Stimulated activated CD4-positive, alpha-beta T cell treated with anti-CD3 and anti-CD28 coated beads, TNF-alpha, amount 100 ng/mL, for 48 hours (primary cell): ENCODE measurements at regions not wholly inside any gene's neighbourhood (a gene's known extent, or its start where the extent isn't known, plus 50 kb on each side); places are given as distances from the start of the nearest gene placed in this dataset.

Source experiments
- DNase-seq, 3 donors: peaks; one replicate each; pipeline ENCODE4 v3.0.0-alpha.2; 2020; ENCODE audit warnings: low read depth in 3 of 3

DNA sequence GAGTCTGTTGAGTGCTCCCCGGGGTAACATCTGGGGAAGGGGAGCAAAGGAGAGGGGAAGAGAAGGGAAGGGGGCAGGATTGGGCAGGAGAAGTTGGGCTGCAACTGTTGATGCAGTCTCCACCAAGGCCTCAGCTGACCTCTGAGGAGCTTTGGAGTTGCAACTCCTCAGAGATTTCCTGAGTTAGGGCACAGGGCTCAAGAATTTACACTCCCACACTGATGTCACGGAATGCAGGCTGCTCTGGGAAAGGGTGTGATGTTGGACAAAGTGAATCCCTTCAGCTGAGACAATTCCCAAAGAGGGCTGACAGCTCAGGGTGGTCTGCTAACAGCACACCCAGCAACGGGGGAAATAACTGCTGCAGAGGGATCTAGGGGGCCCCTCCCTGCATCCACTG is 295.6 kb downstream of the PCNX1 start:
- no peak for DNase-seq

DNA sequence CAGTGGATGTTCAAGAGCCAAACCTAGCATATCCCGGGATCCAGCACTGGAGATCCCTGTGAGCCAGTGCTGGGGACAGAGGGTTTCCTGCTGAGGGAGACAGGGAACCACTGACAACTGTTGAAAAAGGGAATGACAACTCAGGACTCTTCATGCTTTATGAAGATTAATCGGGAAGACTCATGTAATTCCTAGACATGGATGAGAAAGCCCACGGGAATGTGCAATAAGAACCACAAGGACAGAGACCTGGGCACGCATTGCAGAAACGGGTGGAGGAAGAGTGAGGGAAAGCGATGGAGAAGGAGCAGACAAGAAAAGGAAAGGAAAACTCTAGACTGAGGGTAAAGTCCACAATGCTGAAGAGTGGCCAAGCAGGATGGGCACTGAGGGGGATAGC is 296.0 kb downstream of the PCNX1 start:
- no peak for DNase-seq

DNA sequence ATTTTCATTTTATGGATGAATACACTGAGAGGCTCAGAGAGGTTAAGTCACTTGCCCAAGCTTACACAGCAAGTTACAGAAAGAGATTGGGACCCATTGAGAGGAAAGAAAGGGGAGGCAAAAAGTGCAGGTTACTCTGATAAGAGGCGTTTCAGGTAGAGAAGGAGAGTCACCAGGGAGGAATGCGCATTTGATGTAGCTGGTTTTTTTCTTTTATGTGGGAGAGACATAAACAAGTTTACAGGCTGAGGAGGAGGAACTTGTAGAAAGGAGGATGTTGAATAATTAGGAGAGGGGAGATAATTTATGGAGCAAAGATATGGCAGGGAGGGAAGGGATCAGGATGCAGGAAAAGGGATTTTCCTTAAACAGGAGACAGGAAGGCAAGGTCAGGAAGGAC is 297.0 kb downstream of the PCNX1 start:
- DNase-seq = no peak

DNA sequence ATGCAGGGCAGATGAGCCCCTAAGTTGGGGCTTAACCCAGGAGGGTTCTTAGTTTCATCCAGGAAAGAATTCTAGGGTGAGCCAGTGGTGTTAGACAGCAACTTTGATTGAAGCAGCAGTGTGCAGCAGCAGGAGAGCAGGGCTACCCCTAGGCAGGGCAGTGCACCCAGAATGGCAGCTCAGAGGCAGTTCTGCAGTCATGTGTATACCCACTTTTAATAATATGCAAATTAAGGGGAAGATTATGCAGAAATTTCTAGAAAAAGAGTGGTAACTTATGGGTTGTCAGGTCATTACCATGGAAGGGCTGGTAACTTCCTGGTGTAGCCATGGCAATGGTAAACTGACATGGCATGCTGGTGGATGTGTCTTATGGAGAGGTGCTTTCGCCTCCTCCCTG is 297.5 kb downstream of the PCNX1 start:
- no peak for DNase-seq

DNA sequence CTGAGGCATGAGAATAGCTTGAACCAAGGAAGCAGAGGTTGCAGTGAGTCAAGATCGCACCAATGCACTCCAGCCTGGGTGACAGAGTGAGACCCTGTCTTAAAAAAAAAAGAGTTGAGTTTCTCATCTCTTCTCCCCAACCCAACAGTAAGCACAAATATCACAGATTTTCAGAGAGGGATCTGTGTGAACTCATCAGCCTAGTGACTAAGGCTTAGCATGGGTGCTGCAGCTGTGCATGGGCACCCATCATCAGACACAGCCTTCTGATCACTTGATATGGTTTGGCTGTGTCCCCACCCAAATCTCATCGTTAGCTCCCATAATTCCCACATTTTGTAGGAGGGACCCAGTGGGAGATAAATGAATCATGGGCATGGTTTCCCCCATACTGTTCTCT is 298.9 kb downstream of the PCNX1 start:
- no peak for DNase-seq

DNA sequence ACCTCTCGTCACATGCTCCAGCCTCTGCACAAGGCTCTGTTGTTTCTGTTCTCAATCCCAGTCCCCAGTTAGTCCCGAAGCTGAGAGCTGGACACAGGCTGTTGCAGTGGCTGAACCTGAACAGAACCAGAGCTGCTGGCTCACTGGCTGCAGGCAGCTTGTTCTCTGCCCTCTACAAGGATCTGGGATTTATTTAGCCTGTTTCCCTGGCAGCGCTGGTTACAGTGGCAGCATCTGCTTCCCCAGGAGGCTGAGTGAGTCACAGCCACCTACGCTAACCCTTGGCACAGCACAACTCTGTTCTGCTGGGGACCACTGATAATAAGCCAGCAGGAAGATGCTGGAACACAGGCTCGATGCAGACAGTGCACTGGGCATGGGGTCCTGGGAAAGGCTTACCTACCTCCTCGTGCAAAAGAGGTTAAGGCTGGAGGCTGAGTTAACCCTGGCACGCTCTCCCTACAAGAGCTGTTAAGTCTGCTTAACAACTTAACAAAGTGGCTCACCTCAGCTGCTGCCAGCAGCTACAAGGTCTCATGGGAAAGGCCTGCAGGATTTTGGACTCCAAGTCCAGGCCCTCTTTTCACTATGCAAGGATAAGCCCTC is 299.6 kb downstream of the PCNX1 start:
- DNase-seq = no peak

DNA sequence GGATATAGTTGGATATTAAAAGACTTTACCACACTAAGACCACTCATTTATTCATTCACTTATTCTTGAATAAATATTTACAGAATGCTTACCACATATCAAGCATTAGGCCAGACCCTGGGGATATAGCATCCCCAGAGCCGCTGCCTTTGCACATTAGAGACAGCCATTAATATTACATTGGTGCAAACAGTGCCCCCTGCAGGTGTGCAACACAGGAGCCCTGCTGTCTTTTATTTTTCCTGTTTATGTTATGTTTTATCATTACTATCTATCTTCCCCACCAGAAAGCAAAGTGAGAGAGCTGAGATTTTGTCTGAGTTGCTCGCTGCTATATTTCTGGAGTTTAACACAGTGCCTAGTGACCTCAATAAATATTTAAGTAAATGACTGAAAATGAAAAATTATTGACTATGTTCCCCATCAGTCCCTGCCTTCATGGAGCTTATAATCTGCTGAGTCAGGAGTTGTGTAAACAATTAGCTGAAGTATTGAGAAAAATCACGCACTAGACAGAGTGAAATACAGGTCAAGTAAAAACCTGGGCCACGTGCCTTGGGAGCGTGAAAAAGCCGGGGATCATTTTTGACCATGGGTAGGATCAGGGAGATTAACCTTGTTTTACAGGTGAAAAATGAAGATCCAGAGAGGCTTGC is 301.6 kb downstream of the PCNX1 start:
- DNase-seq = no peak

DNA sequence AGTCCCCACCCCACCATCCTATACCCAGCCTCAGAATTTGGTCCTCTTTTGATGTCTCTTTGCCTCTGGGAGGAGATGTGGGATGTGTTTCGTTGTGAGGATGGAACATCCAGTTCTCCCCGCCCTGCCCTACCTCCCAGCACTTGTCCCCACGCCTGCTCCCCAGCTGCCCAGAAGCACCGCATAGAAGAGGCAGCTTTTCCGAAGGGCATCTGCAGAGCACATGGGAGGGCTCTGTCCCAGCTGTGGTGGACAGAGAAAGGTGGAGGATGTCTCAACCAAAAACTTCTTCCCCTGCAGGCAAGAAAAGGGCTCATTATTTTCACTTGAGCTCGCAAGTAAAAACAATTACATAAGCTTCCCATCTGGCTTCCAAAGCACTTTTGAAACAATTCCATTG is 302.6 kb downstream of the PCNX1 start:
- no peak for DNase-seq

DNA sequence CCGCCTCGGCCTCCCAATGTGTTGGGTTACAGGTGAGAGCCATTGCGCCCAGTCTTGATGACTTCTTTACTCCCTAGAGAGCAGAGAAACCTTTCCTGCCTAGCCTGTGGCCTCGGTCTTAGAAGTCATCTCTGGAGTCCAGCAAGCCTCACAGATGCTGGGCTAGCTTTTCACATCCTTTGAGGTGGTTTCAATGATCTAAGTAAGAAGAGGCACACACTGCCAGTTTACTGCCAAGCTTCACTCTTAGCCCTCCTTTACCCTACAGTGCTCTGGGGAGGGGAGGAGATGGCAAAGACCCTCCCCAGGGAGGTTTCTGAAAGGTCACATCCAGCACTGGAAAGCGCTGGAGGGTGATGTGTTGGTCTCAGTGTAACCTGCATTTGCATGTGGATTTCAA is 304.8 kb downstream of the PCNX1 start:
- DNase-seq = no peak

DNA sequence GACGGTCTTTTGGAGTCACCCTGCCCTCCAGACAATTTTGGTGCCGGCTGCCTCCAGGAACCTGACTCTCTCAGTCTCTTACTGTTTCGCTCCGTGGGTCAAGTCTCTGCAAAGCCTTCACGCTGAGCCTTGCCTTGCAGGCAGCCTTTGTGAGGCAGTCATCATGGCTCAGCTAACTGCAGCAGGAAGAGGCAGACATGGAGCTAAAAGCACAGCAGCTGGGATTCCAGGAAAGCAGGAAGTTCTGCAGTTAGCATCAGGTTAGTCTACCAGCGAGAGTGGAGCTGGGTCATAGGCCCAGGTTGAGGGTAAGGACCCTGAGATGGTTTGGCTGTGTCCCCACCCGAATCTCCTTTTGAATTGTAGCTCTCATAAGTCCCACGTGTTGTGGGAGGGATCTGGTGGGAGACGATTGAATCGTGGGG is 305.4 kb downstream of the PCNX1 start:
- no peak for DNase-seq

DNA sequence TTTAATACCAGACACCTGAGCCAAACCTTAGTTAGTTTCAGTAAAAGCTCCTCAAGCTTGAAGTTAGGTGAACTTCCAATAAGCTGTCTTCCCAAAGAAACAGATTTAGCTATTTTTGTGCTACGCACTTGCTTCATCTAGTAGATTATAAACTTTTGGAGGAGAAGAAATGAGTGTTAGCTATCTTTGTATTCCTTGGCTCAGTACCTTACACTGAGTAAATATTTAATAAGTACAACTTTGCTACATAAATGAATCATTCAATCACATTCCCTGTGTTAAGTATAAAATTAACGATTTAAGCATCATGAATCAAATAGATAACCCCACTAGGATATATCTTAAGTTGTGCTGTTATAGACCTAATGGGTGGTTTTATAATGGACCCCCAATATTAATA is 307.0 kb downstream of the PCNX1 start:
- DNase-seq = no peak

DNA sequence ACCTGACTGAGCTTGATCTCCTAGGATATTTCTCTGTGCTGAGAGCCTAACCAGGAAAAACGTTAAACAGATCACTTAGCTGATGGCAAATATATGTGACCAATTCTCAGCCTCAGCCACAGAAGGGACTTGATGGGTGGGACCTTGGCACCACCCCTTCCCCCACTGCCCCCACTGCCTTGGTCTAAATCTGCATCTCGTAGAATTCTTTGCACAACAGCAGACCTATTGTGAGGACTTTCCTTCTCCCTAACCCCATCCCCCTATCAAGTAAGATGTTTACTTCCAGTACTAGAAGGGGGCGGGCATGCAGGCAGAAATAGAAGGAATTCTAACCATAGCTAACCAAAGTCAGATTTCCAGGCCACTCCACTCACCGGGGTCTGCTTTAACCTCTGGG is 313.2 kb downstream of the PCNX1 start:
- DNase-seq = no peak

DNA sequence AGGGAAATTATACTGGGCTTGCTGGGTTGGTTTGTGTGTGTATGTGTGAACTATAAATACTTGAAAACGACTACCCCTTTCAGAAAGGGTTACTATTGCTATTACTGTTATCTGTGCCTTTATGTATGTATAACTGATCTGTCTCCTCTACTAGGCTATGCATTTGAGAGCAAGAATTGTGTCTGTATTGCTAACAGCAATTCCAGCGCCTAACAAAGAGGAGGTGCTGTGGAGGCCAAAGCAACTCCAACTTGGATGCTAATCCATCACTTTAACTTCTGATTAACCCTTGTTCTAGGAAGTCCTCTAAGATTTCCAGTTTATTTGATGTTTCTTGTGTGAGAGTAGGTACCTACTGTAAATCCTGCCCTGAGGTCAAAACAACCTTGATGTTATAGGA is 313.9 kb downstream of the PCNX1 start:
- DNase-seq = no peak

DNA sequence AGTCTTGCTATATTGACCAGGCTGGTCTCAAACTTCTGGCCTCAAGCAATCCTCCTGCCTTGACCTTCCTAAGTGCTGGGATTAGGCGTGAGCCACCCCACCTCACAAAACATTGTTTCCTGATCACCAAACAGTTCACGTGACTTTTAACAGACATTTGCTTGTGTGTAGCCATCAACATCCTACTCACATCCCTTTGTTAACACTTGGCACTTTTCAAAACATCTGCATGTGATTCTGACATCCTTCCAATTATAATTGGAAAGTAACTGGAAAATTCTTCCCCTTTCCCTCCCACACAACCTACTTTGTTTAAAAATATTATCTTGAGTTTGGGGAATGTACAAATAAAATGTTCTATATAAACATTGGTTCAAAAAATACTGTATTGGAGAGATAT is 317.9 kb downstream of the PCNX1 start:
- DNase-seq = no peak

DNA sequence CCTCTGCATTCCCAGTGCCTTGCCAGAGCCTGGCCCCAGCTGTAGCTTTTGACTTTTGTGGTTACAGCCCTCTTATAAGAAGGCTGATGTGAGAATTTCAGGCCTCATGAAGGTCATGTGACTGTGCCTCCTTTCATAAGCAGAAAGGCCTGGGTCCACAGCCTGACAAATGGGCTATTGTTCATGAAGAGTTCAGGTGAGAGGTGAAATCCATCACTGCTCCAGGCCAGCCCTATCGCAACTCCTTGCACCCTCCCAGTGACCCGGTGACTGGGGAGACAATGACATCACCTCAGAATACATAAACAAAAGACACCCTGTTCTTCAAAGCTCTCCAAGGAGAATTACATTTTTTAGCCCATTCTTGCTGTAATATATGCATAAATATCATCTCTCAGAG is 321.5 kb downstream of the PCNX1 start:
- no peak for DNase-seq

DNA sequence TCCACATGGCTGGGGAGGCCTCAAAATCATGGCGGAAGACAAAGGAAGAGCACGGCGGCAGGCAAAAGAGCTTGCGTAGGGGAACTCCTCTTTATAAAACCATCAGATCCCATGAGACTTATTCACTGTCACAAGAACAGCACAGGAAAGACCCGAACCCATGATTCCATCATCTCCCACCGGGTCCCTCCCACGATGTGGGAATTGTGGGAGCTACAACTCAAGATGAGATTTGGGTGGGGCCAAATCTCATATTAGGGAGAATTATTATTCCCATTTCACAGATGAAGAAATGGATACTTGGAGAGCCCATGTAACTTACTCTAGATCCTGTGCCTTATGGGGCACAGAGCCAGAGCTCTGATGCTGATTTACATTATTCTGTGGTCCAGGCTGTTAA is 322.6 kb downstream of the PCNX1 start:
- no peak for DNase-seq

DNA sequence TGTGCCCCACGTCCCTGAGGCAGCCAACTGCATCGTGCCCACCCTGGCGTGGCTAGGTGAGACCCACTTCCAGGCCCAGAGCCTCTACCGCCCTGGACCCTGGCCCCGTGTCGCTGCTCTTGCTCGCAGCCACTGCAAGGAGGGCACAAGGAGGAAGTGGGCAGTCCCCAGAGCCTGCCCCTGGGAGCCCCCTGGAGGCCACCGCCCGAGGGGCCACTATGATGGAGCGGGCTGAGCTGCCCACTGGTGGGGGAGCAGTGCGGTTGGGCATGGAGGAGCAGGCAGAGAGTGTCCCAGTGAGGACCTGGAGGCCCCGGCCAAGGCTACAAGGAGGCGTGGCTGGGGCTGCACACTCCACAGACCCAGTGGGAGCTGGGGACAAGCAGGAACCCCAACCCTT is 323.6 kb downstream of the PCNX1 start:
- no peak for DNase-seq

DNA sequence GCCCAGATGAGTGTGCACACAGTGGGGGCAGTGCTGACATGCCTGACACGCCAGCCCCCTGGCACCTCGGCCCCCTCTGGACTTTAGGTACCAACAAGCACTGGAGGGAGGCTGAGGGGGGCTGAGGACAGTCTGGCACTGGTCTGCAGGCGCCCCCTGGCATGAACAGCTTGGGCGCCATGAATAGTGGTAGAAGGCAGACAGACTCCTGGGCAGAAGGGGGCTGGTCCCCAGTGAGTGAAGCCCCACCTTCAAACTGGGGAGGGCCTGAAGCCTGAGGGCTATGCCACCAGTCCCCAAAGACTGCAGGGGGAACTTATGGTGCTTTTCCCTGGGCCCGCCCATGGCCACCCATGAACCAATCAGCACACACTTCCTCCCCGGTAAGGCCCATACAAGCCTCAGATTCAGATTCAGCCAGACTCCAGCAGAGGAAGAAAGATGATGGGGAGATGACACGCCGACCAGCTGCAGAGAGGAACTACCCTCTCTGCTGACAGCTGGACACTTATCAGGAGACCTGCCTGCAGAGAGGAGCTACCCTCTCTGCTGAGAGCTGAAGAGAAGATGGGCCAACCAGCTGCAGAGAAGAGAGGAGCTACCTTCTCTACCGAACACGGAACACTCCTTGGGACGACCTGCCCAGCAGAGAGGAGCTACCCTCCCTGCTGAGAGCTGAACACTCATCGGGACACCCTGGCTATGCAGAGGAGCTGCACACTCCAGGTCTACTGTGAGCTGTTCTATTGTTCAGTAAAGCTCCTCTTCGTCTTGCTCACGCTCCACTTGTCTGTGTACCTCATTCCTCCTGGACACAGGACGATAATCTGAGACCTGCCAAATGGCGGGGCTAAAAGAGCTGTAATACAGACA is 324.5 kb downstream of the PCNX1 start:
- DNase-seq = no peak

DNA sequence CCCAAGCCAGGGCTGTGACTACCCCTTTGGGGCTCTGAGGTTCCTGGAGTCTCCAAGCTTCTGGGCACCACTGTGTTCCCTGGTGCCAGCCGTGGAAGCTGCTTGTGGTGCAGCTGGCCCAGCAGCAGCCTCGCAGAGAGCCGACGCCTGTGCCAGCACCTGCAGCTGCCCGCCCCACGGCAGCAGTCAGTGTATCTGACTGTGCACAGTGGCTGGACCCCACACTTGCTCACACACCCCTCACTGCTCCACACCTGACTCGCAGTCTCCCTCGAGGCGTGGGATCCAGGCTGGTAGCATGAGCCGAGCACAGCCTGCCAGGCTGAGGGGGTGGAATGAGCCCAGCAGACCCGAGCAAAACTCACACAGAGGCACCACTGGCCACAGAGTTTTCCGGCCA is 325.2 kb downstream of the PCNX1 start:
- DNase-seq = no peak

DNA sequence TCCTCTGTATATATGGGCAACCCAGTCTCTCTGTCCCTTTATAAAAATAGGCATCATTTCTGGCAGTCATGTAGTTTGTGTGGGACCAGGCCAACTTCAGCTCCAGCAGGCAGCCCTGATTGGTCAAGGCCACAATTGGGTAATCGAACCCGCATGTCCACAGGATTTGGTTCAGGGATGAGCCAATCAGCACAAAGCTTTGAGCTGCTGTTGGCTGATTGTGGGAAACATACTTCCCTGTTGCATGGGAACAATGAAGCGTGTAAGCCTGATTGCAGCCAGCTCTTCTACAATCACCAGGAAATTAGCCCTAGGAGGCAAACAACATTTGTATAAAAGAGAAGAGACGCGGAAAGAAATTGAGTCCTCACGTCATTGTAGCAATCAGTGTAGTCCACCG is 328.6 kb downstream of the PCNX1 start:
- DNase-seq = no peak

DNA sequence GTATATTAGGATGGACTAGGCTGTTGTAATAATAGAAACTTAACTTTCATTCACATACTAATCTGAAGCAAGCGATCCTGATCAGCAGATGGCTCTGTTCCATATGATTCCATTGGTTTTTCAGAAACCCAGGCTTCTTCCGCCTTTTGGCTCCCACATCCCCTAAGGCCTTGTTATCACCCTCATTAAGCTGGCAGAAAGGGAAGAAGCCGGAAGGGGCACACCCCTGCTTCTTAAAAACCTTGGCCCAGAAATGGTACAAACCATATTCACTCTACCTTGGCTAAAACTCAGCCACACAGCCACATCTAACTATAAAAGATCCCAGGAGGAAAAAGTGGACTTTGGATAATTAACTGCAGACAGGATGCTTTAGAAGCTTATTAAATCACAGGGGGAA is 329.2 kb downstream of the PCNX1 start:
- no peak for DNase-seq

DNA sequence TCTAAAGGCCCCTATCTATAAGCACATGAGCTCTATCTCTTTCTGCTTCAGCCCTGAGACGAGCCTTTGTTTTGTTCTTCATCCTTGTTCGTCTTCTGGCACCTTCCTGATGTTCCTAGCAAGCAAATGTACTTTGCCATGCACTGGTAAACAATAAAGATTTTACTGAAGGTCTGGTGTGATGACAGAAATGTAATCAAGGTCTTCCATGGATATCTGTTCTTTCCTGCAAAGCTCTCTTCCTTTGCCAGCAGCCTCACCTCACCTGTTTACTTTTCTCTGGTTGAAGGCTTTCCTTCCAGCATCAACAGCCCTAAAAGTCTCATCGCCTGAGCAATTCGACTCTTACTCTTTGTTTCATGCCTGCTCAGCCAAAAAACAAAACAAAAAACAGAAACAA is 330.3 kb downstream of the PCNX1 start:
- no peak for DNase-seq

DNA sequence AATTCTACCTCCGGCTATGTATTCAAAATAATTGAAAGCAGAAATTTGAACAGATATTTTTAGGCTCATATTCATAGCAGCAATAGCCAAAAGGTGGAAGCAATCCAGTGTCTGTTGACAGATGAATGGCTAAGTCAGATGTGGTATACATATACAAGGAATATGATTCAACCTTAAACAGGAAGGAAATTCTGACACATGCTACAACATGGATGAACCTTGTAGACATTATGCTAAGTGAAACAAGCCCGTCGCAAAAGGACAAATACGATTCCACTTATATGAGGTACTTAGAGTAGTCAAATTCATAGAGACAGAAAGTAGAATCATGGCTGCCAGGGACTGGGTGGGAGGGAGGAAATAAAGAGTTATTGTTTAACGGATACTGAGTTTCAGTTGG is 331.6 kb downstream of the PCNX1 start:
- no peak for DNase-seq
